Endothelial cell of umbilical vein (primary cell): ENCODE measurements at regions not wholly inside any gene's neighbourhood (a gene's known extent, or its start where the extent isn't known, plus 50 kb on each side); places are given as distances from the start of the nearest gene placed in this dataset.
"Not testable (repeated sequence)": the region's sequence is repeated elsewhere in the genome, so short reads cannot be mapped to it uniquely, and the experiment has no call there.

Source experiments
- BruUV-seq: library from RNA; stranded (reverse); fragments of 400-500 nt; replicated peaks from 2 replicates; lab custom pipeline; 2021; lab: Mats Ljungman, UMichigan
- CTCF ChIA-PET: fragments of 300-600, 350-600 bp; sonication (Branson Sonifier 250); formaldehyde crosslinking; loops from one replicate; lab custom pipeline; 2021; ENCODE audit warnings: antibody characterized with exemption, inconsistent platforms; lab: Charles Lee
- POLR2A ChIA-PET: fragments of 300-600, 350-600 bp; sonication (Branson Sonifier 250); formaldehyde crosslinking; loops from one replicate; lab custom pipeline; 2021; ENCODE audit warnings: antibody characterized with exemption, inconsistent platforms; lab: Charles Lee
- DNase-seq: peaks from one replicate; pipeline ENCODE4 v3.0.0-alpha.2; 2011; ENCODE audit warnings: low read depth, low spot score
- FAIRE-seq: peaks from 2 replicates; lab custom pipeline; 2011; peaks lifted over from hg19 to GRCh38; lab: Jason Lieb, UNC
- H2AFZ ChIP-seq: 2 replicates; pipeline ENCODE4 v1.6.0; 2012; ENCODE audit warnings: low read depth, low read length, control low read depth, inconsistent platforms
- H3K27ac ChIP-seq: 2 replicates; pipeline ENCODE4 v1.5.1; 2011; ENCODE audit warnings: low read depth, mild to moderate bottlenecking, control low read depth, low read length, moderate library complexity; ENCODE audit not compliant: insufficient read depth
- H3K27me3 ChIP-seq, 2 experiments: 2 replicates each; pipeline versions ENCODE4 v1.6.0 to v1.6.1; 2011; ENCODE audit warnings: low read length in 2 of 2, mixed read lengths in 1 of 2; ENCODE audit not compliant: control insufficient read depth in 2 of 2, insufficient read depth in 2 of 2
- H3K36me3 ChIP-seq, 2 experiments: 2 replicates in 1 of 2; 3 replicates in 1 of 2; pipeline ENCODE4 v1.5.1; 2011; ENCODE audit warnings: low read length in 2 of 2, mild to moderate bottlenecking in 1 of 2, moderate library complexity in 1 of 2; ENCODE audit not compliant: control insufficient read depth in 2 of 2, insufficient read depth in 2 of 2; ENCODE audit errors: extremely low read depth in 1 of 2
- H3K4me1 ChIP-seq: 3 replicates; pipeline ENCODE4 v1.5.1; 2011; ENCODE audit warnings: mild to moderate bottlenecking, low read length; ENCODE audit not compliant: control insufficient read depth, insufficient read depth; ENCODE audit errors: extremely low read depth
- H3K4me2 ChIP-seq: 2 replicates; pipeline ENCODE4 v1.6.1; 2011; ENCODE audit warnings: low read length, control low read depth, mixed read lengths; ENCODE audit not compliant: insufficient read depth
- H3K4me3 ChIP-seq, 3 experiments: fragments of 200-600 bp in 1 of 3; sonication (generic), shearing (Covaris generic) in 1 of 3; replicated peaks in 1 of 3; 2 replicates each; pipeline ENCODE4 v1.5.1; 2011 to 2016; ENCODE audit warnings: control low read depth in 3 of 3, low read length in 3 of 3, mild to moderate bottlenecking in 2 of 3, inconsistent platforms in 1 of 3, low read depth in 1 of 3, moderate library complexity in 1 of 3; ENCODE audit not compliant: insufficient read depth in 1 of 3
- H3K79me2 ChIP-seq: 2 replicates; pipeline ENCODE4 v1.6.0; 2012; ENCODE audit warnings: low read length, inconsistent platforms; ENCODE audit not compliant: control insufficient read depth, insufficient read depth
- H3K9ac ChIP-seq: replicated peaks from 2 replicates; pipeline ENCODE3; 2011; ENCODE audit warnings: low read length, control low read depth; ENCODE audit not compliant: insufficient read depth; ENCODE audit errors: extremely low read depth
- H3K9me1 ChIP-seq: replicated peaks from 3 replicates; pipeline ENCODE4 v1.6.0; 2011; ENCODE audit warnings: mild to moderate bottlenecking, low read length; ENCODE audit not compliant: control insufficient read depth, insufficient read depth; ENCODE audit errors: extremely low read depth
- H3K9me3 ChIP-seq: replicated peaks from 2 replicates; pipeline ENCODE4 v1.5.1; 2012; ENCODE audit warnings: low read length, inconsistent platforms; ENCODE audit not compliant: control insufficient read depth, insufficient read depth
- H4K20me1 ChIP-seq: replicated peaks from 2 replicates; pipeline ENCODE3; 2011; ENCODE audit warnings: mild to moderate bottlenecking, low read length; ENCODE audit not compliant: control insufficient read depth, insufficient read depth; ENCODE audit errors: extremely low read depth
- EZH2 ChIP-seq: IDR thresholded peaks from 2 replicates; pipeline ENCODE4 v1.6.1; 2012; ENCODE audit warnings: borderline replicate concordance, low read depth, mild to moderate bottlenecking, moderate library complexity, low read length, inconsistent platforms; ENCODE audit not compliant: severe bottlenecking
- FOS ChIP-seq: IDR thresholded peaks from 2 replicates; pipeline ENCODE4 v1.6.1; 2011; ENCODE audit warnings: mild to moderate bottlenecking, low read length, moderate library complexity, borderline replicate concordance; ENCODE audit not compliant: insufficient read depth
- GATA2 ChIP-seq: IDR thresholded peaks from 2 replicates; pipeline ENCODE4 v1.7.0; 2011; ENCODE audit warnings: low read depth, mild to moderate bottlenecking, moderate library complexity, mixed read lengths, low read length; ENCODE audit not compliant: insufficient read length, insufficient read depth
- JUN ChIP-seq: IDR thresholded peaks from 2 replicates; pipeline ENCODE4 v1.6.1; 2011; ENCODE audit warnings: borderline replicate concordance, low read depth; ENCODE audit not compliant: insufficient read length, insufficient read depth
- MYC ChIP-seq: IDR thresholded peaks from one replicate; pipeline ENCODE4 v1.6.1; 2011; ENCODE audit warnings: mild to moderate bottlenecking, low read depth, low read length
- POLR2AphosphoS5 ChIP-seq: IDR thresholded peaks from 2 replicates; pipeline ENCODE4 v1.6.1; 2012; ENCODE audit warnings: low read depth, mild to moderate bottlenecking, control low read depth, low read length, moderate library complexity; ENCODE audit not compliant: insufficient read depth
- dilution Hi-C: fragments of 300-500 bp; cut with MboI; formaldehyde crosslinking; loops from one replicate; pipeline ENCODE4 v1.15.0; 2019; ENCODE audit warnings: low sequenced_read_pairs; ENCODE audit not compliant: extremely low pct_ligation_motif_present
- intact Hi-C: fragments of 100-400 bp; cut with micrococcal nuclease; formaldehyde crosslinking; loops from one replicate; pipeline ENCODE4 v1.10.0; 2022
- TF ChIP-seq, protein P1 (sequence below): IDR thresholded peaks from 2 replicates; pipeline ENCODE4 v1.6.1; 2011; ENCODE audit not compliant: insufficient read depth, insufficient read length
- TF ChIP-seq, protein P2 (sequence below), 2 donors: IDR thresholded peaks; 1 replicate in 1 of 2; 2 replicates in 1 of 2; pipeline ENCODE4 v1.5.1; 2011; ENCODE audit warnings: low read length in 2 of 2, mild to moderate bottlenecking in 2 of 2, moderate library complexity in 2 of 2, control low read depth in 1 of 2, inconsistent platforms in 1 of 2, low read depth in 1 of 2; ENCODE audit not compliant: insufficient read depth in 1 of 2; ENCODE audit errors: extremely low read depth in 1 of 2

DNA sequence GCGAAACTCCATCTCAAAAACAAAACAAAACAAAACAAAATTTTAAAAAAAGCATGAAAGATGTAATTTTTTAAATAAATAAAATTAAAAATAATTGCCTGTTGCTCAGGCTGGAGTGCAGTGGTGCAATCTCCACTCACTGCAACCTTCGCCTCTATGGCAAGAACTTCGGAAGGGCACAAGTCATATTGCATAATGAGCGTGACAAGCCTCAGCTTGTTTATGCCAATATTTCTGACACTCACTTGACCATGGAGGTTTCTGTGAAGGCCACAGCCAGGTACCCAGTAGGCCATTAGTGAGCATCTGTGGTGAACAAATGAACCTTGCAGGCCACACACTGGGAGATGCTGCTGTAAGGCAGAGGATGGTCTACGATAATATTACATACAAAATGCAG is 106.1 kb upstream of the KMT2C start:
- ChIA-PET CTCF (no interaction called here), POLR2A (no interaction called here)
- Histone ChIP-seq H3K4me1 (no peaks in the 10 kb centered on the region), H3K4me3 (no peak overlapping the region), H3K9ac (no peak overlapping the region), H3K27ac (no peak overlapping the region), H3K79me2 (no peaks in the 10 kb centered on the region), H3K36me3 (no peaks in the 10 kb centered on the region), H4K20me1 (no peaks in the 10 kb centered on the region), H2AFZ (no peak overlapping the region), H3K9me3 (no peaks in the 10 kb centered on the region), H3K9me1 (no peaks in the 10 kb centered on the region), H3K4me2 (no peak overlapping the region), H3K27me3 (no peaks in the 10 kb centered on the region)
- dilution Hi-C loops = no loop called here
- DNase-seq (no peak), FAIRE-seq (no peak)
- TF ChIP-seq EZH2 = no peak
- TF ChIP-seq, protein P1, sequence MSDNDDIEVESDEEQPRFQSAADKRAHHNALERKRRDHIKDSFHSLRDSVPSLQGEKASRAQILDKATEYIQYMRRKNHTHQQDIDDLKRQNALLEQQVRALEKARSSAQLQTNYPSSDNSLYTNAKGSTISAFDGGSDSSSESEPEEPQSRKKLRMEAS = no peak
- TF ChIP-seq FOS = no peak
- no peak for TF ChIP-seq JUN
- no peak for TF ChIP-seq MYC
- no peak for TF ChIP-seq POLR2AphosphoS5
- no peak for TF ChIP-seq GATA2
- TF ChIP-seq, protein P2, sequence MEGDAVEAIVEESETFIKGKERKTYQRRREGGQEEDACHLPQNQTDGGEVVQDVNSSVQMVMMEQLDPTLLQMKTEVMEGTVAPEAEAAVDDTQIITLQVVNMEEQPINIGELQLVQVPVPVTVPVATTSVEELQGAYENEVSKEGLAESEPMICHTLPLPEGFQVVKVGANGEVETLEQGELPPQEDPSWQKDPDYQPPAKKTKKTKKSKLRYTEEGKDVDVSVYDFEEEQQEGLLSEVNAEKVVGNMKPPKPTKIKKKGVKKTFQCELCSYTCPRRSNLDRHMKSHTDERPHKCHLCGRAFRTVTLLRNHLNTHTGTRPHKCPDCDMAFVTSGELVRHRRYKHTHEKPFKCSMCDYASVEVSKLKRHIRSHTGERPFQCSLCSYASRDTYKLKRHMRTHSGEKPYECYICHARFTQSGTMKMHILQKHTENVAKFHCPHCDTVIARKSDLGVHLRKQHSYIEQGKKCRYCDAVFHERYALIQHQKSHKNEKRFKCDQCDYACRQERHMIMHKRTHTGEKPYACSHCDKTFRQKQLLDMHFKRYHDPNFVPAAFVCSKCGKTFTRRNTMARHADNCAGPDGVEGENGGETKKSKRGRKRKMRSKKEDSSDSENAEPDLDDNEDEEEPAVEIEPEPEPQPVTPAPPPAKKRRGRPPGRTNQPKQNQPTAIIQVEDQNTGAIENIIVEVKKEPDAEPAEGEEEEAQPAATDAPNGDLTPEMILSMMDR (IDR thresholded peaks at IDR 0.05; ENCODE audit: extremely low read depth in 1 of 2, insufficient read depth in 1 of 2, low read depth in 1 of 2, low read length in 2 of 2) = no peak
- intact Hi-C loops = no loop called here
- no TSS peak for BruUV-seq

DNA sequence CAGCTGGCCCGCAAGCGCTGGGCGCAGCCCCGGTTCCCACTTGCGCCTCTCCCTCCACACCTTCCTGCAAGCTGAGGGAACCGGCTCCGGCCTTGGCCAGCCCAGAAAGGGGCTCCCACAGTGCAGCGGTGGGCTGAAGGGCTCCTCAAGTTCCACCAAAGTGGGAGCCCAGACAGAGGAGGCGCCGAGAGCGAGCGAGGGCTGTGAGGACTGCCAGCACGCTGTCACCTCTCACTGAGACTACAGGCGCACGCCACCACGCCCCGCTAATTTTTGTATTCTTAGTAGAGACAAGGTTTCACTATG is 103.3 kb upstream of the KMT2C start:
- H2AFZ ChIP-seq, H3K9me1 ChIP-seq, H3K4me2 ChIP-seq, H3K27ac ChIP-seq, BruUV-seq, H3K9ac ChIP-seq, FAIRE-seq, H4K20me1 ChIP-seq, H3K4me1 ChIP-seq, H3K27me3 ChIP-seq, CTCF ChIA-PET, dilution Hi-C loops, POLR2A ChIA-PET, H3K9me3 ChIP-seq, H3K4me3 ChIP-seq, H3K36me3 ChIP-seq, intact Hi-C loops, H3K79me2 ChIP-seq, DNase-seq: not testable (repeated sequence)

DNA sequence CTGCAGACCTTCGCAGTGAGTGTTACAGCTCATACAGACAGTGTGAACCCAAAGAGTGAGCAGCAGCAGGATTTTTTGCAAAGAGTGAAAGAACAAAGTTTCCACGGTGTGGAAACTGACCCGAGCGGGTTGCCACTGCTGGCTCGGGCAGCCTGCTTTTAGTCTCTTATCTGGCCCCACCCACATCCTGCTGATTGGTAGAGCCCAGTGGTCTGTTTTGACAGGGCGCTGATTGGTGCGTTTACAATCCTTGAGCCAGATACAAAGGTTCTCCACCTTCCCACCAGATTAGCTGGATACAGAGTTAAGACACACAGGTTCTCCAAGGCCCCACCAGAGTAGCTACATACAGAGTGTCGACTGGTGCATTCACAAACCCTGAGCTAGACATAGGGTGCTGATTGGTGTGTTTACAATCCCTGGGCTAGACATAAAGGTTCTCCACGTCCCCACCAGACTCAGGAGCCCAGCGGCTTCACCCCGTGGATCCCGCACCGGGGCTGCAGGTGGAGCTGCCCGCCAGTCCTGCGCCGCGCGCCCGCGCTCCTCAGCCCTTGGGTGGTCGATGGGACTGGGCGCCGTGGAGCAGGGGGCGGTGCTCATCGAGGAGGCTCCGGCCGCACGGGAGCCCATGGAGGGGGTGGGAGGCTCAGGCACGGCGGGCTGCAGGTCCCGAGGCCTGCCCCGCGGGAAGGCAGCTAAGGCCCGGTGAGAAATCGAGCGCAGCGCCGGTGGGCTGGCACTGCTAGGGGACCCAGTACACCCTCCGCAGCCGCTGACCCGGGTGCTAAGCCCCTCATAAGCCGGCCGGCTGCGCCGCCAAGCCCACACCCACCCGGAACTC is 102.8 kb upstream of the KMT2C start:
- intact Hi-C loops, BruUV-seq, dilution Hi-C loops: not testable (repeated sequence)

More for the DNA sequence above, 102.8 kb upstream of the KMT2C start:
- H3K27ac ChIP-seq, POLR2A ChIA-PET, H3K27me3 ChIP-seq, H3K79me2 ChIP-seq, H3K36me3 ChIP-seq, H3K9me3 ChIP-seq, FAIRE-seq, H4K20me1 ChIP-seq, H3K4me2 ChIP-seq, H3K9ac ChIP-seq, H3K4me3 ChIP-seq, CTCF ChIA-PET, H3K4me1 ChIP-seq, DNase-seq, H3K9me1 ChIP-seq, H2AFZ ChIP-seq: not testable (repeated sequence)
